ENCODE measurements at regions not wholly inside any gene's neighbourhood (a gene's known extent, or its start where the extent isn't known, plus 50 kb on each side); places are given as distances from the start of the nearest gene placed in this dataset.
"Not testable (repeated sequence)": the region's sequence is repeated elsewhere in the genome, so short reads cannot be mapped to it uniquely, and the experiment has no call there.

GRCh38 chr6:139528471-139528870 is 154.0 kb upstream of the CITED2 start:
- ChIA-PET POLR2A (no interaction called here), CTCF (no interaction called here)
- no peaks in the 10 kb centered on the region for H3K36me3 Mint-ChIP-seq (ENCODE audit: low read depth)
- no peaks in the 10 kb centered on the region for H3K9me3 Mint-ChIP-seq (ENCODE audit: low read depth)
- ATAC-seq (peak; percentile 16), DNase-seq (no peak)
- H3K4me3 Mint-ChIP-seq = no peak overlapping the region
- peaks cover 37% of the 10 kb centered on the region for H3K4me1 Mint-ChIP-seq
- intact Hi-C loops (cut with DNase I, micrococcal nuclease) = loop anchor here in 1 of 2 experiments (10.0 kb wide), 1 partner anchor 1796 kb away; no protein-coding TSS in a partner anchor
- H3K27ac Mint-ChIP-seq = peak overlapping the region; percentile 75
- no peaks in the 10 kb centered on the region for H3K27me3 Mint-ChIP-seq

GRCh38 chr6:139525415-139525814 is 151.0 kb upstream of the CITED2 start:
- H3K27ac Mint-ChIP-seq = no peak overlapping the region
- POLR2A ChIA-PET = no interaction called here
- peaks cover 3% of the 10 kb centered on the region for H3K9me3 Mint-ChIP-seq (ENCODE audit: low read depth)
- H3K27me3 Mint-ChIP-seq = peaks cover 1% of the 10 kb centered on the region
- CTCF ChIA-PET = interaction anchor here (1.2 kb wide), 1 partner anchor 37 kb away, joined by 3 read pairs; no protein-coding TSS in a partner anchor
- H3K4me1 Mint-ChIP-seq = peaks cover 40% of the 10 kb centered on the region
- DNase-seq (no peak), ATAC-seq (no peak)
- H3K4me3 Mint-ChIP-seq = no peak overlapping the region
- intact Hi-C loops (cut with DNase I, micrococcal nuclease) = loop anchor here in 1 of 2 experiments (10.0 kb wide), 1 partner anchor 1799 kb away; no protein-coding TSS in a partner anchor
- peaks cover 2% of the 10 kb centered on the region for H3K36me3 Mint-ChIP-seq (ENCODE audit: low read depth)

- intact Hi-C loops (cut with DNase I, micrococcal nuclease) = loop anchor here in 1 of 2 experiments (10.0 kb wide), 1 partner anchor 1801 kb away; no protein-coding TSS in a partner anchor
- ATAC-seq (no peak), DNase-seq (no peak)
- POLR2A ChIA-PET = interaction anchor here (0.6 kb wide), 1 partner anchor 130 kb away, joined by 3 read pairs; no protein-coding TSS in a partner anchor
- CTCF ChIA-PET = interaction anchor here (1.3 kb wide), 1 partner anchor 155 kb away, joined by 3 read pairs; no protein-coding TSS in a partner anchor
- Mint-ChIP-seq H3K4me3 (no peak overlapping the region), H3K9me3 (ENCODE audit: low read depth) (peaks cover 3% of the 10 kb centered on the region), H3K36me3 (ENCODE audit: low read depth) (peaks cover 2% of the 10 kb centered on the region), H3K4me1 (peaks cover 40% of the 10 kb centered on the region), H3K27ac (no peak overlapping the region), H3K27me3 (peaks cover 1% of the 10 kb centered on the region)
Observed at GRCh38 chr6:139523986-139524385, 149.5 kb upstream of the CITED2 start.

- CTCF ChIA-PET = interaction anchor here (1.2 kb wide), 1 partner anchor 148 kb away, joined by 4 read pairs; the partner anchor contains the start of gene CITED2
- peaks cover 29% of the 10 kb centered on the region for H3K4me1 Mint-ChIP-seq
- DNase-seq (no peak), ATAC-seq (no peak)
- POLR2A ChIA-PET = no interaction called here
- peak overlapping the region; percentile 38 for H3K27ac Mint-ChIP-seq
- peaks cover 1% of the 10 kb centered on the region for H3K27me3 Mint-ChIP-seq
- no peak overlapping the region for H3K4me3 Mint-ChIP-seq
- intact Hi-C loops (cut with DNase I, micrococcal nuclease) = loop anchor here in 1 of 2 experiments (10.0 kb wide), 1 partner anchor 1802 kb away; no protein-coding TSS in a partner anchor
- H3K36me3 Mint-ChIP-seq (ENCODE audit: low read depth) = peaks cover 2% of the 10 kb centered on the region
- peaks cover 3% of the 10 kb centered on the region for H3K9me3 Mint-ChIP-seq (ENCODE audit: low read depth)
Observed at GRCh38 chr6:139522511-139523220, 148.2 kb upstream of the CITED2 start.

- intact Hi-C loops (cut with DNase I, micrococcal nuclease) = loop anchor here (2.0 to 10.0 kb wide), 2 partner anchors 149 to 1803 kb away; no protein-coding TSS in a partner anchor
- ChIA-PET POLR2A (no interaction called here), CTCF (no interaction called here)
- Mint-ChIP-seq H3K9me3 (ENCODE audit: low read depth) (peaks cover 3% of the 10 kb centered on the region), H3K27me3 (peaks cover 1% of the 10 kb centered on the region), H3K36me3 (ENCODE audit: low read depth) (peaks cover 2% of the 10 kb centered on the region), H3K4me3 (no peak overlapping the region), H3K4me1 (peaks cover 26% of the 10 kb centered on the region), H3K27ac (peak overlapping the region; percentile 20)
- DNase-seq (no peak), ATAC-seq (no peak)
Observed at GRCh38 chr6:139521338-139521737, 146.9 kb upstream of the CITED2 start.

GRCh38 chr6:139520321-139520768 is 145.9 kb upstream of the CITED2 start:
- no peak overlapping the region for H3K4me3 Mint-ChIP-seq
- peaks cover 1% of the 10 kb centered on the region for H3K27me3 Mint-ChIP-seq
- peaks cover 30% of the 10 kb centered on the region for H3K4me1 Mint-ChIP-seq
- ATAC-seq (peak; percentile 76), DNase-seq (no peak)
- ChIA-PET POLR2A (no interaction called here), CTCF (interaction anchor here (1.5 kb wide), 1 partner anchor 11 kb away, joined by 3 read pairs; no protein-coding TSS in a partner anchor)
- peaks cover 3% of the 10 kb centered on the region for H3K9me3 Mint-ChIP-seq (ENCODE audit: low read depth)
- intact Hi-C loops (cut with DNase I, micrococcal nuclease) = loop anchor here (2.0 to 10.0 kb wide), 2 partner anchors 148 to 1804 kb away; no protein-coding TSS in a partner anchor
- H3K27ac Mint-ChIP-seq = peak overlapping the region; percentile 67
- peaks cover 2% of the 10 kb centered on the region for H3K36me3 Mint-ChIP-seq (ENCODE audit: low read depth)

- CTCF ChIA-PET = interaction anchor here (1.5 kb wide), 1 partner anchor 11 kb away, joined by 3 read pairs; no protein-coding TSS in a partner anchor
- Mint-ChIP-seq H3K36me3 (ENCODE audit: low read depth) (peaks cover 2% of the 10 kb centered on the region), H3K4me3 (no peak overlapping the region), H3K27me3 (peaks cover 1% of the 10 kb centered on the region), H3K4me1 (peaks cover 37% of the 10 kb centered on the region), H3K27ac (peak overlapping the region; percentile 67), H3K9me3 (ENCODE audit: low read depth) (peaks cover 3% of the 10 kb centered on the region)
- intact Hi-C loops (cut with DNase I, micrococcal nuclease) = loop anchor here (2.0 to 10.0 kb wide), 3 partner anchors 83 to 1805 kb away; no protein-coding TSS in a partner anchor
- DNase-seq (no peak), ATAC-seq (no peak)
- POLR2A ChIA-PET = no interaction called here
Observed at GRCh38 chr6:139519571-139520031, 145.2 kb upstream of the CITED2 start.

GRCh38 chr6:139519097-139519496 is 144.6 kb upstream of the CITED2 start:
- Mint-ChIP-seq H3K4me3 (no peak overlapping the region), H3K27me3 (peaks cover 1% of the 10 kb centered on the region), H3K4me1 (peaks cover 39% of the 10 kb centered on the region), H3K36me3 (ENCODE audit: low read depth) (peaks cover 2% of the 10 kb centered on the region), H3K9me3 (ENCODE audit: low read depth) (peaks cover 3% of the 10 kb centered on the region), H3K27ac (no peak overlapping the region)
- intact Hi-C loops (cut with DNase I, micrococcal nuclease) = loop anchor here in 1 of 2 experiments (5.0 kb wide), 1 partner anchor 83 kb away; no protein-coding TSS in a partner anchor
- ChIA-PET CTCF (no interaction called here), POLR2A (no interaction called here)
- DNase-seq (no peak), ATAC-seq (no peak)

GRCh38 chr6:139518556-139519091 is 144.2 kb upstream of the CITED2 start:
- H3K9me3 Mint-ChIP-seq (ENCODE audit: low read depth) = peaks cover 3% of the 10 kb centered on the region
- H3K27me3 Mint-ChIP-seq = peaks cover 1% of the 10 kb centered on the region
- ATAC-seq (no peak), DNase-seq (no peak)
- CTCF ChIA-PET = interaction anchor here (0.6 kb wide), 1 partner anchor 786 kb away, joined by 3 read pairs; no protein-coding TSS in a partner anchor
- H3K4me3 Mint-ChIP-seq = no peak overlapping the region
- H3K4me1 Mint-ChIP-seq = peaks cover 39% of the 10 kb centered on the region
- H3K27ac Mint-ChIP-seq = no peak overlapping the region
- H3K36me3 Mint-ChIP-seq (ENCODE audit: low read depth) = peaks cover 2% of the 10 kb centered on the region
- POLR2A ChIA-PET = no interaction called here
- intact Hi-C loops (cut with DNase I, micrococcal nuclease) = loop anchor here in 1 of 2 experiments (5.0 kb wide), 1 partner anchor 84 kb away; no protein-coding TSS in a partner anchor

- DNase-seq; ATAC-seq; H3K36me3 Mint-ChIP-seq (ENCODE audit: low read depth); H3K4me3 Mint-ChIP-seq; POLR2A ChIA-PET; H3K27me3 Mint-ChIP-seq; H3K9me3 Mint-ChIP-seq (ENCODE audit: low read depth); H3K27ac Mint-ChIP-seq: not testable (repeated sequence)
- H3K4me1 Mint-ChIP-seq = peaks cover 37% of the 10 kb centered on the region
- intact Hi-C loops (cut with DNase I, micrococcal nuclease) = loop anchor here in 1 of 2 experiments (5.0 kb wide), 1 partner anchor 84 kb away; no protein-coding TSS in a partner anchor
- CTCF ChIA-PET = interaction anchor here (0.6 to 1.2 kb wide), 3 partner anchors 11 to 785 kb away, joined by 3 read pairs; no protein-coding TSS in a partner anchor
Observed at GRCh38 chr6:139517998-139518555, 143.6 kb upstream of the CITED2 start.

GRCh38 chr6:139515511-139515910 is 141.1 kb upstream of the CITED2 start:
- CTCF ChIA-PET = interaction anchor here (0.6 kb wide), 1 partner anchor 54 kb away, joined by 3 read pairs; no protein-coding TSS in a partner anchor
- peak overlapping the region; percentile 76 for H3K27ac Mint-ChIP-seq
- H3K9me3 Mint-ChIP-seq (ENCODE audit: low read depth) = no peaks in the 10 kb centered on the region
- POLR2A ChIA-PET = interaction anchor here (1.1 kb wide), 1 partner anchor 140 kb away, joined by 3 read pairs; no protein-coding TSS in a partner anchor
- H3K4me1 Mint-ChIP-seq = peaks cover 21% of the 10 kb centered on the region
- H3K27me3 Mint-ChIP-seq = no peaks in the 10 kb centered on the region
- ATAC-seq (peak; percentile 79), DNase-seq (no peak)
- no peaks in the 10 kb centered on the region for H3K36me3 Mint-ChIP-seq (ENCODE audit: low read depth)
- no peak overlapping the region for H3K4me3 Mint-ChIP-seq
- intact Hi-C loops (cut with DNase I, micrococcal nuclease) = loop anchor here (1.0 to 5.0 kb wide), 3 partner anchors 25 to 141 kb away; partner anchors contain the start of gene CITED2 (in 1 of the 2)
